SU-DHL-6 (cell line): ENCODE measurements at regions not wholly inside any gene's neighbourhood (a gene's known extent, or its start where the extent isn't known, plus 50 kb on each side); places are given as distances from the start of the nearest gene placed in this dataset.

Source experiments
- H2AFZ ChIP-seq: fragments of 200-600 bp; sonication (generic); 2 replicates; pipeline ENCODE4 v1.6.1; 2014; ENCODE audit warnings: low read depth, mild to moderate bottlenecking, moderate library complexity, mixed read lengths, antibody characterized with exemption, low read length; ENCODE audit not compliant: severe bottlenecking
- H3F3A ChIP-seq: fragments of 200-600 bp; shearing (Covaris generic); 2 replicates; pipeline ENCODE4 v1.6.0; 2016; ENCODE audit warnings: antibody characterized with exemption, mild to moderate bottlenecking; ENCODE audit not compliant: insufficient read depth
- H3K27ac ChIP-seq: fragments of 200-600 bp; sonication (generic); 2 replicates; pipeline ENCODE4 v1.5.1; 2016; ENCODE audit warnings: low read depth, mild to moderate bottlenecking, low read length, moderate library complexity, mixed read lengths
- H3K27me3 ChIP-seq: fragments of 200-600 bp; sonication (generic), shearing (Covaris generic); 2 replicates; pipeline ENCODE4 v1.6.0; 2014; ENCODE audit warnings: mild to moderate bottlenecking, low read length
- H3K36me3 ChIP-seq: fragments of 200-600 bp; sonication (generic); 2 replicates; pipeline ENCODE4 v1.6.1; 2014; ENCODE audit warnings: mild to moderate bottlenecking, low read length, mixed read lengths
- H3K4me2 ChIP-seq: fragments of 300-600, 200-600 bp; shearing (Covaris generic), sonication (generic); 2 replicates; pipeline ENCODE4 v1.6.0; 2014; ENCODE audit warnings: low read length, low read depth, mild to moderate bottlenecking; ENCODE audit not compliant: poor library complexity, severe bottlenecking
- H3K4me3 ChIP-seq: fragments of 200-600 bp; sonication (generic); 2 replicates; pipeline ENCODE4 v1.5.1; 2014; ENCODE audit warnings: antibody characterized with exemption, low read length, mild to moderate bottlenecking, mixed read lengths; ENCODE audit not compliant: insufficient read depth, poor library complexity, severe bottlenecking
- H3K79me2 ChIP-seq: fragments of 200-600 bp; sonication (generic); 2 replicates; pipeline ENCODE4 v1.6.1; 2014; ENCODE audit warnings: mild to moderate bottlenecking, low read length, moderate library complexity; ENCODE audit not compliant: insufficient read depth
- H3K9ac ChIP-seq: fragments of 200-600 bp; sonication (generic); 2 replicates; pipeline ENCODE4 v1.7.0; 2014; ENCODE audit warnings: mild to moderate bottlenecking, low read length
- H3K9me2 ChIP-seq: fragments of 200-600 bp; sonication (generic); replicated peaks from 2 replicates; pipeline ENCODE4 v1.6.1; 2014; ENCODE audit warnings: low read length; ENCODE audit not compliant: insufficient read depth
- H3K9me3 ChIP-seq: fragments of 200-600 bp; sonication (generic); 2 replicates; pipeline ENCODE4 v1.6.1; 2014; ENCODE audit warnings: low read length, mixed read lengths; ENCODE audit not compliant: insufficient read depth
- H4K20me1 ChIP-seq: fragments of 200-600 bp; sonication (generic); 2 replicates; pipeline ENCODE4 v1.6.1; 2014; ENCODE audit warnings: low read depth, mild to moderate bottlenecking, antibody characterized with exemption, low read length, moderate library complexity, mixed read lengths
- EZH2phosphoT487 ChIP-seq: fragments of 200-600 bp; sonication (generic), shearing (Covaris generic); conservative IDR thresholded peaks from 2 replicates; pipeline ENCODE4 v1.6.1; 2018; ENCODE audit warnings: mild to moderate bottlenecking, antibody characterized with exemption, low read length, moderate library complexity, mixed read lengths
- TF ChIP-seq, protein P1 (sequence below): fragments of 200-600 bp; sonication (generic); IDR thresholded peaks from one replicate; pipeline ENCODE4 v1.5.1; 2017; ENCODE audit warnings: antibody characterized with exemption, mild to moderate bottlenecking, low read length, moderate library complexity; ENCODE audit not compliant: insufficient read depth, poor library complexity, severe bottlenecking

DNA sequence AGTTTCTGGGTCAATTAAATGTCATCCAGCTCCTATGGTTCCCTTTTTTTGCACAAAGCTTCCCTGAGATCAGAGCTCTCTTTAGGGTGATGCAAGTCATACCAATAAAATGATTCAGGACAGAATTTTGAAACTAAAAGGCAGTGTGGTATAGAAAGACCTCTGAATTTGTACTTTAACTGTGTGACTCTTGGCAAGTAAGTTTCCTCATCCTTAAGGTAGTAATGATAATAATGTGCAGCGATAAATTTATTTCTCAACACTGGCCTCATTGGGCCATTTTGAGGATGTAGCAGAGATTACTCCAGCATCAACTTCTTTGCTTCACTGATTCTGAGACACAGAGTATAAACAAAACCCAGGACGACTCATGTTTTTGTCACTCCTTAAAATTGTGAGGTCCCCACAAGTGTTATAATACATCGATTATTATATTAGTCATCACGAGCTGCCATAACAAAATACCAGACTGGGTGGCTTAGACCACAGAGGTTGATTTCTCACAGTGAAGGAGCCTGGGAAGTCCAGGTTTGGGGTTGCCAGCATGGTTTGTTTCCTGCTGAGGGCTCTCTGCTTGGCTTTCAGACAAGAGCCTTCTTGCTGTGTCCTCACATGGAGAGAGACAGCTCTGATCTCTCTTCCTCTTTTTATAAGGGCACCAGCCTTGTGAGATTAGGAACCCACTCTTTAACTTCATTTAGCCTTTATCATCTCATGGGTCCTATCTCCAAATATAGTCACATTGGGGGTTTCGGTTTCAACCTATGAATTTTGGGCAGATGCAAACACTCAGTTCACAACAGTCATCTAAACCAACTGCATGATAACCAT lies 293.0 kb downstream of the ZNF608 start:
- Histone ChIP-seq H3K27ac (peak overlapping the region; percentile 92), H3K4me2 (peak overlapping the region; percentile 80)
- TF ChIP-seq, protein P1, sequence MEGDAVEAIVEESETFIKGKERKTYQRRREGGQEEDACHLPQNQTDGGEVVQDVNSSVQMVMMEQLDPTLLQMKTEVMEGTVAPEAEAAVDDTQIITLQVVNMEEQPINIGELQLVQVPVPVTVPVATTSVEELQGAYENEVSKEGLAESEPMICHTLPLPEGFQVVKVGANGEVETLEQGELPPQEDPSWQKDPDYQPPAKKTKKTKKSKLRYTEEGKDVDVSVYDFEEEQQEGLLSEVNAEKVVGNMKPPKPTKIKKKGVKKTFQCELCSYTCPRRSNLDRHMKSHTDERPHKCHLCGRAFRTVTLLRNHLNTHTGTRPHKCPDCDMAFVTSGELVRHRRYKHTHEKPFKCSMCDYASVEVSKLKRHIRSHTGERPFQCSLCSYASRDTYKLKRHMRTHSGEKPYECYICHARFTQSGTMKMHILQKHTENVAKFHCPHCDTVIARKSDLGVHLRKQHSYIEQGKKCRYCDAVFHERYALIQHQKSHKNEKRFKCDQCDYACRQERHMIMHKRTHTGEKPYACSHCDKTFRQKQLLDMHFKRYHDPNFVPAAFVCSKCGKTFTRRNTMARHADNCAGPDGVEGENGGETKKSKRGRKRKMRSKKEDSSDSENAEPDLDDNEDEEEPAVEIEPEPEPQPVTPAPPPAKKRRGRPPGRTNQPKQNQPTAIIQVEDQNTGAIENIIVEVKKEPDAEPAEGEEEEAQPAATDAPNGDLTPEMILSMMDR, result no peak
- TF ChIP-seq EZH2phosphoT487, result no peak

DNA sequence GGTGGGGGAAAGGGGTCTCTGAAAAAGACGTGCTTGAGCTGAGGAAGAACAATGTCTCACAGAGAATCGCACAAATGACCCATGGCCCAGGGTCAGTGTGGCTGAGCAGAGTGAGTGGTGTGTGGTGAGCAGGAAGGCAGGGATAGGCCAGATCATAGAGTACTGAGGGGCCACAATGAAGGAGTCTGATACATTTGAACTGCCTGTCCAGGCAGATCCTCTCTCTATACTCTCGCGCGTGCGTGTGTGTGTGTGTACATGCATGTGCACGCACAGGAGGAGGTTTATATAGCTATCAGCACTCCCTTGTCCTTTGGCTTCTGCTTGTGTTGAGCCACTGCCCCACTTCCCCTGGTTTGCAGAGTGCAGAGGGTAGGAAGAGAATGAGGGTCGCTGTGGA lies 294.0 kb downstream of the ZNF608 start:
- H2AFZ ChIP-seq, result peak overlapping the region; percentile 24

More for the DNA sequence above, 293.0 kb downstream of the ZNF608 start:
- Histone ChIP-seq H3K79me2 (no peaks in the 10 kb centered on the region), H3K9me2 (no peaks in the 10 kb centered on the region), H3K4me3 (peak overlapping the region; percentile 23), H3K9ac (peak overlapping the region; percentile 51), H2AFZ (peak overlapping the region; percentile 24), H4K20me1 (no peaks in the 10 kb centered on the region), H3K36me3 (no peaks in the 10 kb centered on the region), H3K27me3 (no peaks in the 10 kb centered on the region), H3F3A (peaks cover 30% of the 10 kb centered on the region), H3K9me3 (no peaks in the 10 kb centered on the region)

DNA sequence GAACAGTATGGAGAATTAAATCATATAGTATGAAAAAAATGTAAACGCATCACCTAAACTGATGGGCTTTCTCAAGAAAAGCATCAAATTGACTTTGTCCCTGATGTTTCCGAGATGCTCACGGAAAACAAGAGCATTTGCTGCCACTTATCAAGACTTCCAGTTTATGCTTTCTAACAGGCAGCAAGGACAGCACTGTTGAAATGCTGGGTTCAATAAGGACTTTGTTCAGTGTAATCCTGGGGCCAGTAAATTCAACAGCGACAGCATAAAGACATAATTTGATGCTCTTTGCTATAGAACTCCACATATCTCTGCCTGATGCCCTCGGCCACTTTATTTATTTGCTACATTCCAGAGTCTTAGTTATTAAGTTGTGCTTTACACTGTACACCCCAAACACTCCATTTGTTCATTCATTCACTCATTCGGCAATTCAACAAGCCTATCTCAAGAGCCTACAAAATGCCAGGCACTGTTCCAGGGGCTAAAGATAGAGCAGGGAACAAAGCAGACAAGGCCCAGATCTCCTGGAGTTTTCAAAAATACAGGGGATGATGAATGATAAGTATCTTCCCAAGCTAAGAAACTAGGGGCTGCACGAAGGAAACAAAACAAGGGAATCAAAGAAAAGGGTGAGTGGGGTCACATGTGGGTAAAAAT lies 294.6 kb downstream of the ZNF608 start:
- Histone ChIP-seq H3K9ac (no peak overlapping the region), H3K4me2 (no peak overlapping the region), H3K9me3 (no peaks in the 10 kb centered on the region), H3F3A (peaks cover 30% of the 10 kb centered on the region), H3K36me3 (no peaks in the 10 kb centered on the region), H4K20me1 (no peaks in the 10 kb centered on the region), H3K27ac (no peak overlapping the region), H3K4me3 (no peak overlapping the region), H3K9me2 (no peaks in the 10 kb centered on the region), H3K79me2 (no peaks in the 10 kb centered on the region), H2AFZ (no peak overlapping the region), H3K27me3 (no peaks in the 10 kb centered on the region)
- TF ChIP-seq, protein P1, result no peak
- no peak for TF ChIP-seq EZH2phosphoT487

More for the DNA sequence above, 294.0 kb downstream of the ZNF608 start:
- H4K20me1 ChIP-seq, result no peaks in the 10 kb centered on the region
- no peaks in the 10 kb centered on the region for H3K9me3 ChIP-seq
- H3K4me3 ChIP-seq, result no peak overlapping the region
- H3K79me2 ChIP-seq, result no peaks in the 10 kb centered on the region
- peaks cover 30% of the 10 kb centered on the region for H3F3A ChIP-seq
- no peak for TF ChIP-seq EZH2phosphoT487
- TF ChIP-seq, protein P1, result no peak
- H3K9ac ChIP-seq, result peak overlapping the region; percentile 51
- H3K36me3 ChIP-seq, result no peaks in the 10 kb centered on the region
- H3K9me2 ChIP-seq, result no peaks in the 10 kb centered on the region
- no peak overlapping the region for H3K4me2 ChIP-seq
- peak overlapping the region; percentile 92 for H3K27ac ChIP-seq
- no peaks in the 10 kb centered on the region for H3K27me3 ChIP-seq
